Aorta (tissue), 5 donors: ENCODE measurements at regions not wholly inside any gene's neighbourhood (a gene's known extent, or its start where the extent isn't known, plus 50 kb on each side); places are given as distances from the start of the nearest gene placed in this dataset.

Experiments used
- ATAC-seq: fragments of 200-7000 bp; cut with Tn5 transposase; one replicate; pipeline ENCODE4 v1.9.1; 2022; ENCODE audit warnings: moderate library complexity; ENCODE audit not compliant: low FRiP score
- DNase-seq, 2 donors: peaks; one replicate each; pipeline ENCODE4 v3.0.0-alpha.2; 2020
- H3K27ac ChIP-seq, 2 donors: one replicate each; pipeline ENCODE4 v1.5.1; 2013; ENCODE audit warnings: low read length in 2 of 2, mild to moderate bottlenecking in 2 of 2, moderate library complexity in 2 of 2, control low read depth in 1 of 2, inconsistent platforms in 1 of 2, low read depth in 1 of 2
- H3K27me3 ChIP-seq, 2 donors: one replicate each; pipeline ENCODE4 v1.6.1; 2013; ENCODE audit warnings: control low read depth in 1 of 2, low read length in 1 of 2, mild to moderate bottlenecking in 1 of 2, moderate library complexity in 1 of 2; ENCODE audit not compliant: insufficient read depth in 2 of 2, control insufficient read depth in 1 of 2
- H3K36me3 ChIP-seq, 2 donors: one replicate each; pipeline ENCODE4 v1.6.1; 2013; ENCODE audit warnings: control low read depth in 1 of 2, low read length in 1 of 2, mild to moderate bottlenecking in 1 of 2; ENCODE audit not compliant: insufficient read depth in 2 of 2, control insufficient read depth in 1 of 2
- H3K4me1 ChIP-seq, 2 donors: one replicate each; pipeline ENCODE4 v1.6.1; 2013; ENCODE audit warnings: low read length in 2 of 2, control low read depth in 1 of 2, mild to moderate bottlenecking in 1 of 2, moderate library complexity in 1 of 2; ENCODE audit not compliant: insufficient read depth in 2 of 2, control insufficient read depth in 1 of 2
- H3K4me3 ChIP-seq, 2 donors: one replicate each; pipeline ENCODE4 v1.5.1; 2013; ENCODE audit warnings: low read length in 2 of 2, control low read depth in 1 of 2, mild to moderate bottlenecking in 1 of 2
- H3K9me3 ChIP-seq: one replicate; pipeline ENCODE4 v1.6.1; 2013; ENCODE audit warnings: mild to moderate bottlenecking, low read length; ENCODE audit not compliant: control insufficient read depth
- WGBS, 2 donors: extraction: QIAGEN DNeasy Blood & Tissue Kit; methylation state at CpG; one replicate each; pipeline ENCODE4 v1.1.7; 2013; 5-methylcytosine and 5-hydroxymethylcytosine counted together
- intact Hi-C, 2 donors: fragments of 100-400 bp; cut with DNase I; formaldehyde crosslinking; loops; one replicate each; pipeline versions ENCODE4 v1.14.2 to v1.15.0; 2022
- donor health status: healthy with polysubstance abuse.
- donor health status: Bipolar disorder and iron deficiency.
- donor health status: DM: no; HTN: no; CAD: no.
- donor health status: DM: no; HTN: no; CAD: no.
- donor health status: DM: yes; HTN: yes; CAD: no.

DNA sequence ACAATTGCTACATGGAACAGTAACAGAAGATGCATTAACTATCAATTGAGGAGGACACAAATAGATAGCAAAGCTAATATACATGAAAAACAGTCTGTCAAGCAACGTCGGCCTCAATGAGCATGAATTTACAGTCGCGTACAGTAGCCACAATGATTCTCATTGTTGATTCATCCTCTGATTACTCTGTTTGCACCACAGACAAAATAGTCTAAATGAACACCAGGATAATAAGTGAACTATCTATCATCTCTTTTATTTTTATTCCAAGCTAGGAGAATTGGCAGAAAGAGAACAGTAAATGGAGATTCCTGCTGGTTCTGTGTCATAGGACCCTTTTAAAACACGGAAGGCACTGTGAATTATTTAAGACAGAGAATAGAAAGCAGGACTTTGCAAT lies 108.5 kb downstream of the EVX1 start:
- intact Hi-C loops, result no loop called here
- no peak overlapping the region for H3K27ac ChIP-seq
- peaks cover 0 to 2% of the 10 kb centered on the region in 2 donors for H3K27me3 ChIP-seq
- H3K4me1 ChIP-seq, result no peaks in the 10 kb centered on the region
- no peaks in the 10 kb centered on the region for H3K36me3 ChIP-seq
- H3K9me3 ChIP-seq, result no peaks in the 10 kb centered on the region
- H3K4me3 ChIP-seq, result no peak overlapping the region
- WGBS, 2 donors, result 68 to 74% methylated on average over 5 of the region's 5 CpGs
- ATAC-seq (no peak), DNase-seq (no peak)

DNA sequence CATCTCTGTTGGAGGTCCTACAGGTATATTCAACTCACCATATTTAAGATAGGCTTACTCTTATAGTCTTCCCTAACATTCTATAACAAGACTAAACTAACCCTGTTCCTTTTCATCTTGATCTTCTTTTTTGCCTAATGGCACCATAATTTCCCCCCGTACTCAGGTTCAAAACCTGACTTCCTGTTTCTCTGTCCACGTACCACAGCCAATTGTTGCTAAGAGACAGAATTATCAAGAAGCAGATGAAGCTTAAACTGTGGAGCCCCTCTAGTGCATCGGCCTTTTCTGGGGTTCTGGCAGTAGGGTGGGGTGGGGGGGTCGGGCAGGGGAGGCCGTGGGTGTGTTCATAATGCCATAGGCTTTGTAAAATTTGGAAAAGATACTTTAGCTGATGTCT lies 109.2 kb downstream of the EVX1 start:
- DNase-seq, result no peak

DNA sequence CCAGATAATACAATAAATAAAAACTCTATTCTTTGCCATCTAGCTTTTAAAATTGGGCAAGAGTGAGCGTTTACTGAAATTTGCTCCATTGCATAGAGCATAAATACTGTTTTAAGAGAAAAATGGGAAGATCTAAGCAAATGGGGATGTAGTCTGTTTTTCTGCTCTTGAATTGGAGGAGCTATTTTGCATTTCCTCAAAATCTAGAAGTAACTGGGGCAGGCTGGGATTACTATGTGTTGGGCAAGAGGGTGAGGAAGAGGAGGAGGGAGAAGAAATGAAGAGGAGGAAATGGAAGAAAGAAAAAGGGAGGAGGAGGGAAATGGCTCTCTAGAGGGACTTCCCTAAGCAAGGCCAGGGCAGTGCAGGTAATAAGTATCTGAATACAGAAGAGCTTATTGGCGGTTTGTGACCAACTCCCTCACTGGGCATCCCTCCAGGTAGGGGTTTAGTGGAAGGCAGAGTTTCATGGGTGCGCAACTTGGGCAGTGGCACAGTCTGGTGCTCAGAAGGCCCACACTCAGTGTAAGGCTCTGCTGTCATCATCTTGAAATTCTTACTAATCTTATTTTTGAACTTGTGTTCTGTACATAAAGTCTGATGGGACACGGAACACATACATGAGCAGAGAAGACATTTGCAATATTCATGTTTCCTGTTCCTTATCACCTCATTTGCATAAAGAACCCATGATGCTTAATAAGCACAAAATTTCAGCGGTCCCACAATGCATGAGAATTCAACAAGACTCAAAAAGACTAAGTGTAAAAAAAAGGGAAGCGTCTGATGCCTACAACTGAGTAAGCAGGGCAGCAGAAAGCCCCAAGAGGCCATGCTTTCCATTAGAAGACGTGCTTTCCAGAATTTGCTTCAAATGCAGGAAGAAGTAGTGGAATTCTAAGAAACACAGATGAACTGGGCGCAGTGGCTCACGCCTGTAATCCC lies 116.9 kb downstream of the EVX1 start:
- H3K4me1 ChIP-seq, result no peaks in the 10 kb centered on the region
- no peak overlapping the region for H3K4me3 ChIP-seq
- peaks cover 2% of the 10 kb centered on the region for H3K9me3 ChIP-seq
- H3K27me3 ChIP-seq, result peaks cover 0 to 3% of the 10 kb centered on the region in 2 donors
- intact Hi-C loops, result no loop called here
- H3K36me3 ChIP-seq, result no peaks in the 10 kb centered on the region
- H3K27ac ChIP-seq, result no peak overlapping the region
- 88 to 93% methylated on average over 9 of the region's 9 CpGs for WGBS, 2 donors
- DNase-seq (no peak), ATAC-seq (no peak)

More for the DNA sequence above, 109.2 kb downstream of the EVX1 start:
- Histone ChIP-seq H3K9me3 (no peaks in the 10 kb centered on the region), H3K36me3 (no peaks in the 10 kb centered on the region), H3K4me3 (no peak overlapping the region), H3K4me1 (no peaks in the 10 kb centered on the region), H3K27me3 (peaks cover 0 to 2% of the 10 kb centered on the region in 2 donors), H3K27ac (no peak overlapping the region)
- intact Hi-C loops, result no loop called here
- ATAC-seq, result no peak
- 76 to 77% methylated on average over 5 of the region's 5 CpGs for WGBS, 2 donors

DNA sequence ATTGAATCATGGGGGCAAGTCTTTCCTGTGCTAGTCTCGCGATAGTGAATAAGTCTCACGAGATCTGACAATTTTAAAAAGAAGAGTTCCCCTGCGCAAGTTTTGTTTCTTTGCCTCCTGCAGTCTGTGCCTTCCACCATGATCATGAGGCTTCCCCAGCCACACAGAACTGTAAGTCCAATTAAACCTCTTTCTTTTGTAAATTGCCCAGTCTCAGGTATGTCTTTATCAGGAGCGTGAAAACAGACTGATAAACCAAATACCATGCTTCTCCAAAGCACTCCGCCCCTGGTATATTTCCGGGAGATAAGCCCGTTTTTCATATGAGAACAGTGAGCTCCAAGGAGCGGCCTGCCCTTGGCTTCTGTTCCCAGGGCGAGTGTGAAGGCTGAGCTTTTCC lies 118.9 kb downstream of the EVX1 start:
- DNase-seq, result no peak
- no peaks in the 10 kb centered on the region for H3K36me3 ChIP-seq
- no peak overlapping the region for H3K4me3 ChIP-seq
- H3K27ac ChIP-seq, result no peak overlapping the region
- ATAC-seq, result no peak
- H3K27me3 ChIP-seq, result peaks cover 0 to 3% of the 10 kb centered on the region in 2 donors
- WGBS, 2 donors, result 85 to 90% methylated on average over 10 of the region's 10 CpGs
- intact Hi-C loops, result no loop called here
- no peaks in the 10 kb centered on the region for H3K4me1 ChIP-seq
- peaks cover 2% of the 10 kb centered on the region for H3K9me3 ChIP-seq

DNA sequence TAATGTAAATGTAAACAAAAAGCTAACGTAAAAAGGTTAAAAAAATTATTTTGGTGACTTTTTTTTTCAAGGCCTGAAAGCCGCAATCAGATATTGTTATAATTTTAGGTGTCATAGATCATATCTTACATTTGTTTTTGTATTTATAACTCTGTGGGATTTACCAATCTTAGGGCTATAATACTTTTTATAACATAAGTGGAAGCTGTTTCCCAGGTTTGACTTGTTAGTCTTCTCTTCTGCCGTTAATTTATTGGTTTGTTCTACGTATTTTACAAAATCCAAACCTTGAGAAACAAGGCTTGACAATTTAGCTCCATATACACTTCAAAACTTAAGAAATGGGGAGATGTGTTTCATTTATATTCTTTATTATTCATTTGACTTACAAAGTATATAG lies 119.4 kb downstream of the EVX1 start:
- intact Hi-C loops, result no loop called here
- H3K27ac ChIP-seq, result no peak overlapping the region
- H3K4me1 ChIP-seq, result no peaks in the 10 kb centered on the region
- no peak for ATAC-seq
- DNase-seq, result no peak
- H3K36me3 ChIP-seq, result no peaks in the 10 kb centered on the region
- H3K4me3 ChIP-seq, result no peak overlapping the region
- H3K27me3 ChIP-seq, result peaks cover 0 to 3% of the 10 kb centered on the region in 2 donors
- 87 to 90% methylated on average over 4 of the region's 4 CpGs for WGBS, 2 donors
- H3K9me3 ChIP-seq, result peaks cover 2% of the 10 kb centered on the region

DNA sequence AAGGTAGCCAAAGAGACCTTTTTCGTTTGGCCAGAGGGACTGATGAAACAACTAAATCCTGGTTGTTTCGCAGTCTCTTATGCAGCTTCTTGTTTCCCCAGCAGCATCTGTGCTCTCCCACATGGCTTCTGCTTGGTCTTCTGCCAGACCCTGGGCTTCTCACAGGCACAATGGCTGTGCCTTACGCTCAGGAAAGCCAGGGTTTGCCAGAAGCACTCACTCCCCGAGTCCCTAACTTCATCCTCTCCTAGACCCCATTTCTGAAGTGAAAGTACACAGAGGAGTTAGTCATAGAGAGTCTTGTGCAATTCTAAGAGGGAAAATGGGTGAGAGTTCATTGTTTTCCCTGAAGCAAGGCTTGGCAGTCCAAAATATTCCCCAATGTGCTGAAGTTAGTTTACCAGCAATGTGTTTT lies 121.7 kb downstream of the EVX1 start:
- Histone ChIP-seq H3K27me3 (no peaks in the 10 kb centered on the region), H3K4me1 (no peaks in the 10 kb centered on the region), H3K4me3 (no peak overlapping the region), H3K36me3 (no peaks in the 10 kb centered on the region), H3K9me3 (no peaks in the 10 kb centered on the region), H3K27ac (no peak overlapping the region)
- intact Hi-C loops, result no loop called here
- ATAC-seq (peak; percentile 90), DNase-seq (peak in 1 of 2 donors; percentile 66)
- 74 to 81% methylated on average over 4 of the region's 4 CpGs for WGBS, 2 donors

DNA sequence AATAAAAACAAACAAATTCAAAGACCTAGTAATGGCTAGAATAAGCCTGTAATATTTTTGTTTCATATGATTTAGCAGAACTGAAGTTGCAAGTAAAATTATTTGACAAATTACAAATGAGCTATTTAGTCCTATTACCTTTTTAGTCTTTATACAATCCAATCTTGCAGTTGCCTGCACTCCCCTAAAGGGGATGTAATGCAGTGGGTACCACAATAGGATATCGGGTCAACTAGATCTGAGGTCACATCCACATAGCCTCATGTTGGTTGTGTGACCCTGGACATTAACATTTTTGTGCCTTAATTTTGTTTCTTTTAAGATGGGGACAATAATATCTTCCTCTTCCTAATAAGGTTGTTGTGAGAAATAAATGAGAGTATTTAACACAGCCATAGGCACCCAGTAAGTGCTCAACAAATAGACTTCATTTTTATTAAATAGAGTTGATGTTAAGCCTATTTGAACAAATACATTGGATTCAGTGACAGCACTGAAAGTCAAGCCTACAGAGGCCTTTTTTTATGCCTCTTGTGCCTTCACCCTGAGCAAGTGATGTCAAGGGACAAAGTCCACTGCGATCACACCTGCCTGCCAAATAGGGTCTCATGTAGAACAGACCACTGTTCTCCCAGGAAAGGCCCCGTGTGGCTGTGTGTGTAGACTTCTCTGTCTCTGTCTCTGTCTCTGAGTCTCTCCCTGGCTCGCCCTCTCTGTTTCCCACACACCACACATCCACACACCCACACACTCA lies 124.8 kb downstream of the EVX1 start:
- no peak for ATAC-seq
- 89 to 90% methylated on average over 4 of the region's 4 CpGs for WGBS, 2 donors
- Histone ChIP-seq H3K9me3 (peaks cover 2% of the 10 kb centered on the region), H3K4me3 (no peak overlapping the region), H3K27me3 (no peaks in the 10 kb centered on the region), H3K27ac (no peak overlapping the region), H3K36me3 (no peaks in the 10 kb centered on the region), H3K4me1 (no peaks in the 10 kb centered on the region)
- DNase-seq, result no peak
- intact Hi-C loops, result no loop called here

DNA sequence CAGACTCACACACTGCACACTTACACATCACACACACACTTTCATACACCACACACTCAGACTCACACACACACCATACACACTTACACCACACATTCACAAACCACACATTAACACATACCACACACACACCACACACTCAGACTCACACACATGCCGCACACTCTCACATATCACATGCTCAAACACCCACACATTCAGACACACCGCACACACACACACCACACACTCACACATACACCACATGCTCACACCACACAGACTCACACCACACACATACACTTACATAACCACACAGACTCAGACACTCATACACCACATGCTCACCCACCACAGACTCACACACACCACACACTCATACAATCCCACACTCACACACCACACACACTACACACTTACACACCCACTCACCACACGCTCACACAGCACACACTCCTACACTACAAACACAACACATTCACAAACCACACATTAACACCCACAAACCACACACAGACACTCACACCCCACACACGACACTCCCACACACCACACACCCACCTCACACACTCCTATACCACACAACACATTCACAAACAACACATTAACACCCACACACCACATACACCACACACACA lies 125.4 kb downstream of the EVX1 start:
- Histone ChIP-seq H3K27me3 (no peaks in the 10 kb centered on the region), H3K9me3 (peaks cover 2% of the 10 kb centered on the region), H3K4me1 (no peaks in the 10 kb centered on the region), H3K36me3 (no peaks in the 10 kb centered on the region), H3K4me3 (no peak overlapping the region), H3K27ac (no peak overlapping the region)
- ATAC-seq, result no peak
- 97 to 100% methylated on average over 4 of the region's 4 CpGs for WGBS, 2 donors
- no peak for DNase-seq
- intact Hi-C loops, result no loop called here
